H1 (cell line): ENCODE measurements at regions not wholly inside any gene's neighbourhood (a gene's known extent, or its start where the extent isn't known, plus 50 kb on each side); places are given as distances from the start of the nearest gene placed in this dataset.
A peak's percentile ranks its signal among the peaks of the same experiment; 100 is the strongest.

Experiments used
- CTCF ChIA-PET: fragments of 300-600 bp; sonication (Branson Sonifier 250); formaldehyde crosslinking; loops from one replicate; lab custom pipeline; 2021; ENCODE audit not compliant: partially characterized antibody; lab: Charles Lee
- POLR2A ChIA-PET: fragments of 300-600 bp; sonication (Branson Sonifier 250); formaldehyde crosslinking; loops from one replicate; lab custom pipeline; 2021; ENCODE audit warnings: inconsistent platforms; ENCODE audit not compliant: partially characterized antibody; lab: Charles Lee
- DNase-seq, 2 experiments: peaks; one replicate each; pipeline versions ENCODE4 v3.0.0 to v3.0.0-alpha.2; 2010 to 2022; ENCODE audit warnings: low spot score in 2 of 2, low read depth in 1 of 2, mixed read lengths in 1 of 2
- FAIRE-seq: peaks from 2 replicates; lab custom pipeline; 2011; peaks lifted over from hg19 to GRCh38; lab: Jason Lieb, UNC
- H2AFZ ChIP-seq: 2 replicates; pipeline ENCODE4 v1.8.1; 2012; ENCODE audit warnings: low read length, inconsistent platforms
- H2AK5ac ChIP-seq: 2 replicates; pipeline ENCODE4 v1.6.1; 2013; ENCODE audit warnings: low read depth, low read length
- H2BK120ac ChIP-seq: replicated peaks from 2 replicates; pipeline ENCODE3; 2013; ENCODE audit warnings: low read depth, low read length, inconsistent platforms
- H2BK12ac ChIP-seq: 2 replicates; pipeline ENCODE4 v1.6.1; 2013; ENCODE audit warnings: low read depth, low read length
- H2BK15ac ChIP-seq: 2 replicates; pipeline ENCODE4 v1.6.1; 2013; ENCODE audit warnings: low read length
- H2BK20ac ChIP-seq: 2 replicates; pipeline ENCODE4 v1.6.1; 2013; ENCODE audit warnings: low read length
- H2BK5ac ChIP-seq: 2 replicates; pipeline ENCODE4 v1.6.1; 2013; ENCODE audit warnings: low read depth, low read length
- H3K14ac ChIP-seq: 2 replicates; pipeline ENCODE4 v1.6.1; 2013; ENCODE audit warnings: inconsistent platforms; ENCODE audit not compliant: insufficient read length
- H3K18ac ChIP-seq: 2 replicates; pipeline ENCODE4 v1.6.1; 2013; ENCODE audit warnings: low read length; ENCODE audit errors: extremely low read depth
- H3K23ac ChIP-seq: 2 replicates; pipeline ENCODE4 v1.6.1; 2013; ENCODE audit warnings: inconsistent platforms; ENCODE audit not compliant: insufficient read length
- H3K23me2 ChIP-seq: 2 replicates; pipeline ENCODE4 v1.6.1; 2013; ENCODE audit warnings: low read depth, low read length
- H3K27ac ChIP-seq: 2 replicates; pipeline ENCODE4 v1.6.1; 2011; ENCODE audit warnings: low read depth, low read length, inconsistent platforms
- H3K27me3 ChIP-seq, 4 experiments: replicated peaks in 1 of 4; 1 replicate in 1 of 4; 2 replicates in 3 of 4; pipeline versions ENCODE4 v1.6.1 to v1.8.1; 2011 to 2013; ENCODE audit warnings: low read length in 3 of 4, mild to moderate bottlenecking in 3 of 4, inconsistent platforms in 2 of 4, mixed read lengths in 2 of 4, moderate library complexity in 1 of 4; ENCODE audit not compliant: control insufficient read depth in 3 of 4, insufficient read depth in 3 of 4; ENCODE audit errors: extremely low read depth in 1 of 4
- H3K36me3 ChIP-seq, 4 experiments: 2 replicates each; pipeline versions ENCODE4 v1.6.1 to v1.8.1; 2011 to 2013; ENCODE audit warnings: mild to moderate bottlenecking in 4 of 4, low read length in 3 of 4, moderate library complexity in 2 of 4, control low read depth in 1 of 4, inconsistent platforms in 1 of 4; ENCODE audit not compliant: insufficient read depth in 4 of 4, control insufficient read depth in 2 of 4
- H3K4ac ChIP-seq: replicated peaks from 2 replicates; pipeline ENCODE3; 2013; ENCODE audit warnings: low read length, low read depth, mixed read lengths, inconsistent platforms; ENCODE audit not compliant: insufficient read length
- H3K4me1 ChIP-seq, 4 experiments: replicated peaks in 1 of 4; 1 replicate in 1 of 4; 2 replicates in 3 of 4; pipeline versions ENCODE4 v1.6.1 to v1.8.1; 2011 to 2013; ENCODE audit warnings: low read length in 3 of 4, inconsistent platforms in 2 of 4, mixed read lengths in 1 of 4; ENCODE audit not compliant: insufficient read depth in 4 of 4, control insufficient read depth in 3 of 4
- H3K4me2 ChIP-seq, 2 experiments: 2 replicates each; pipeline versions ENCODE4 v1.6.1 to v1.8.1; 2011 to 2013; ENCODE audit warnings: low read depth in 2 of 2, low read length in 2 of 2, control low read depth in 1 of 2, inconsistent platforms in 1 of 2, mild to moderate bottlenecking in 1 of 2; ENCODE audit not compliant: insufficient read depth in 1 of 2
- H3K4me3 ChIP-seq, 4 experiments: fragments of 200-600, 300-600 bp in 1 of 4; sonication (generic), shearing (Covaris generic), sonication (Bioruptor Twin) in 1 of 4; 2 replicates each; pipeline versions ENCODE4 v1.5.1 to v1.8.1; 2011 to 2016; ENCODE audit warnings: low read length in 4 of 4, low read depth in 3 of 4, control low read depth in 2 of 4, inconsistent platforms in 2 of 4, mild to moderate bottlenecking in 2 of 4, mixed read lengths in 1 of 4, moderate library complexity in 1 of 4; ENCODE audit not compliant: insufficient read depth in 2 of 4; ENCODE audit errors: extremely low read depth in 1 of 4
- H3K56ac ChIP-seq: replicated peaks from 2 replicates; pipeline ENCODE3; 2013; ENCODE audit warnings: low read depth, mild to moderate bottlenecking, mixed read lengths, low read length, inconsistent platforms; ENCODE audit not compliant: insufficient read length
- H3K79me1 ChIP-seq: 2 replicates; pipeline ENCODE4 v1.6.1; 2013; ENCODE audit warnings: low read depth, low read length, control low read depth
- H3K79me2 ChIP-seq, 2 experiments: 2 replicates each; pipeline versions ENCODE4 v1.6.1 to v1.8.1; 2012 to 2013; ENCODE audit warnings: low read length in 2 of 2, mild to moderate bottlenecking in 2 of 2, inconsistent platforms in 1 of 2; ENCODE audit not compliant: insufficient read depth in 2 of 2, control insufficient read depth in 1 of 2
- H3K9ac ChIP-seq, 4 experiments: replicated peaks in 1 of 4; 1 replicate in 1 of 4; 2 replicates in 3 of 4; pipeline versions ENCODE4 v1.6.1 to v1.8.1; 2011 to 2013; ENCODE audit warnings: low read depth in 3 of 4, low read length in 3 of 4, control low read depth in 2 of 4, mild to moderate bottlenecking in 2 of 4, moderate library complexity in 2 of 4, inconsistent platforms in 1 of 4; ENCODE audit errors: extremely low read depth in 1 of 4
- H3K9me3 ChIP-seq, 2 experiments: 2 replicates each; pipeline versions ENCODE4 v1.6.1 to v1.8.1; 2012 to 2013; ENCODE audit warnings: mild to moderate bottlenecking in 2 of 2, moderate library complexity in 2 of 2, control low read depth in 1 of 2, inconsistent platforms in 1 of 2, low read depth in 1 of 2, low read length in 1 of 2, mixed read lengths in 1 of 2; ENCODE audit not compliant: insufficient read depth in 2 of 2
- H4K20me1 ChIP-seq, 2 experiments: replicated peaks in 1 of 2; 2 replicates each; pipeline versions ENCODE3 to v1.8.1; 2011 to 2013; ENCODE audit warnings: inconsistent platforms in 2 of 2, low read length in 2 of 2, mild to moderate bottlenecking in 1 of 2; ENCODE audit not compliant: insufficient read depth in 2 of 2, control insufficient read depth in 1 of 2
- H4K5ac ChIP-seq: 2 replicates; pipeline ENCODE4 v1.6.1; 2013; ENCODE audit warnings: low read length, low read depth, mixed read lengths, inconsistent platforms; ENCODE audit not compliant: insufficient read length
- H4K8ac ChIP-seq: 2 replicates; pipeline ENCODE4 v1.8.0; 2013; ENCODE audit warnings: mild to moderate bottlenecking, moderate library complexity, low read length, inconsistent platforms; ENCODE audit not compliant: insufficient read depth; ENCODE audit errors: extremely low read depth
- H4K91ac ChIP-seq: replicated peaks from 2 replicates; pipeline ENCODE3; 2013; ENCODE audit warnings: low read length, mixed read lengths, inconsistent platforms; ENCODE audit not compliant: insufficient read length
- CREB1 ChIP-seq: IDR thresholded peaks from 2 replicates; pipeline ENCODE4 v1.6.1; 2012; ENCODE audit warnings: inconsistent platforms
- EGR1 ChIP-seq: IDR thresholded peaks from 2 replicates; pipeline ENCODE4 v1.6.1; 2011; ENCODE audit warnings: low read depth, low read length, borderline replicate concordance
- KDM4A ChIP-seq: IDR thresholded peaks from one replicate; pipeline ENCODE4 v1.7.1; 2012; ENCODE audit warnings: low read depth, mild to moderate bottlenecking, moderate library complexity, low read length, inconsistent platforms; ENCODE audit not compliant: severe bottlenecking
- PHF8 ChIP-seq: fragments of 200-600 bp; sonication (generic); conservative IDR thresholded peaks from 2 replicates; pipeline ENCODE4 v1.7.1; 2012; ENCODE audit warnings: low read depth, mild to moderate bottlenecking, inconsistent platforms, low read length, moderate library complexity
- RBBP5 ChIP-seq: IDR thresholded peaks from 2 replicates; pipeline ENCODE4 v1.7.1; 2012; ENCODE audit warnings: low read depth, mild to moderate bottlenecking, inconsistent platforms, low read length, moderate library complexity, borderline replicate concordance
- SP1 ChIP-seq: IDR thresholded peaks from 2 replicates; pipeline ENCODE4 v1.6.1; 2011; ENCODE audit warnings: low read depth, low read length
- TAF7 ChIP-seq: optimal IDR thresholded peaks from 2 replicates; pipeline ENCODE3; 2011; ENCODE audit warnings: low read depth, mild to moderate bottlenecking, inconsistent platforms, low read length, moderate library complexity, borderline replicate concordance
- TCF12 ChIP-seq: IDR thresholded peaks from 2 replicates; pipeline ENCODE4 v1.6.1; 2011; ENCODE audit warnings: low read depth, mild to moderate bottlenecking, low read length
- TEAD4 ChIP-seq: IDR thresholded peaks from 2 replicates; pipeline ENCODE4 v1.6.1; 2012; ENCODE audit warnings: low read depth, low read length, inconsistent platforms, mixed read lengths
- WGBS, 2 experiments: shearing (Covaris generic) in 1 of 2; methylation state at CpG; one replicate each; pipeline versions ENCODE4 v1.1.6 to v1.1.7; 2013 to 2015; ENCODE audit warnings: low lambda C conversion rate in 2 of 2, mixed read lengths in 2 of 2, inconsistent platforms in 1 of 2, low coverage in 1 of 2, missing lambda C conversion rate in 1 of 2; ENCODE audit not compliant: insufficient replicate concordance in 2 of 2, insufficient coverage in 1 of 2, insufficient read length in 1 of 2; ENCODE audit errors: extremely low coverage in 1 of 2, missing lambda C conversion rate in 1 of 2; 5-methylcytosine and 5-hydroxymethylcytosine counted together

- Histone ChIP-seq H3K18ac (no peak overlapping the region; the same call in 1 of the 2 replicates), H3K79me1 (no peaks in the 10 kb centered on the region), H3K23me2 (no peaks in the 10 kb centered on the region), H3K27ac (no peak overlapping the region), H3K14ac (no peak overlapping the region), H3K9ac (no peak overlapping the region), H3K36me3 (no peaks in the 10 kb centered on the region), H4K5ac (no peak overlapping the region), H2AK5ac (no peak overlapping the region), H4K20me1 (no peaks in the 10 kb centered on the region), H3K4me1 (peaks cover 0 to 2% (median 0%) of the 10 kb centered on the region in 4 experiments; a peak in 2 of 7 replicates), H2BK20ac (peak overlapping the region; percentile 82; the same call in 1 of the 2 replicates), H2BK5ac (0 out of 2 replicates have a peak overlapping the region, but pooled peaks have one; percentile 1), H3K4ac (no peak overlapping the region), H4K8ac (no peak overlapping the region), H4K91ac (no peak overlapping the region), H3K9me3 (no peaks in the 10 kb centered on the region), H3K23ac (no peak overlapping the region), H3K4me2 (no peak overlapping the region), H2AFZ (no peak overlapping the region), H3K27me3 (no peaks in the 10 kb centered on the region), H3K79me2 (no peaks in the 10 kb centered on the region), H2BK12ac (no peak overlapping the region; the same call in 1 of the 2 replicates), H2BK15ac (no peak overlapping the region), H2BK120ac (no peak overlapping the region), H3K56ac (no peak overlapping the region), H3K4me3 (no peak overlapping the region)
- FAIRE-seq = no peak
- 87% methylated on average over 7 of the region's 7 CpGs; no CpG with 5 or more reads in 1 of the 2 experiments for WGBS, 2 experiments
- CTCF ChIA-PET = interaction anchor here (0.6 to 2.2 kb wide), 9 partner anchors 11 to 161 kb away, joined by 3 to 11 read pairs (median 3); no protein-coding TSS in a partner anchor
- POLR2A ChIA-PET = no interaction called here
- DNase-seq = no peak
- TF ChIP-seq EGR1 (no peak), TCF12 (no peak), RBBP5 (no peak), PHF8 (no peak), SP1 (no peak), TAF7 (no peak), TEAD4 (no peak), KDM4A (no peak), CREB1 (no peak)
Observed at GRCh38 chr17:79230576-79230975, 156.0 kb downstream of the ENGASE start.
